Mucosa of descending colon (tissue), 3 donors: ENCODE measurements at regions not wholly inside any gene's neighbourhood (a gene's known extent, or its start where the extent isn't known, plus 50 kb on each side); places are given as distances from the start of the nearest gene placed in this dataset.

ENCODE experiments used
- ATAC-seq: fragments of 200-7000 bp; cut with Tn5 transposase; one replicate; pipeline ENCODE4 v1.9.1; 2020; ENCODE audit warnings: mild to moderate bottlenecking, moderate library complexity
- DNase-seq, 3 donors: peaks; one replicate each; pipeline ENCODE4 v3.0.0-alpha.2; 2020
- H3K36me3 ChIP-seq: fragments of 200-600 bp; one replicate; pipeline ENCODE4 v1.8.0; 2021; ENCODE audit warnings: low read depth, mild to moderate bottlenecking
- H3K4me1 ChIP-seq: fragments of 200-600 bp; one replicate; pipeline ENCODE4 v1.8.0; 2021; ENCODE audit warnings: low read depth, mild to moderate bottlenecking
- H3K4me3 ChIP-seq: fragments of 200-600 bp; one replicate; pipeline ENCODE4 v1.8.0; 2021; ENCODE audit warnings: mild to moderate bottlenecking
- H3K9me3 ChIP-seq: fragments of 200-600 bp; one replicate; pipeline ENCODE4 v1.8.0; 2021; ENCODE audit warnings: mild to moderate bottlenecking
- CTCF ChIP-seq: fragments of 200-600 bp; IDR thresholded peaks from one replicate; pipeline ENCODE4 v1.8.0; 2022; ENCODE audit warnings: antibody characterized with exemption, mild to moderate bottlenecking
- intact Hi-C, 2 donors: fragments of 100-400 bp; cut with DNase I in 1 of 2; cut with micrococcal nuclease in 1 of 2; formaldehyde crosslinking; loops; one replicate each; pipeline versions ENCODE4 v1.11.0 to v1.11.1; 2022; cut with DNase I, micrococcal nuclease
- donor health status: DM: no; HTN: no; CAD: no; lungs with moderate emphysema.
- donor health status: DM: no; HTN: no; CAD: no.
- donor health status: DM: no; HTN: yes; CAD: no.

GRCh38 chrY:7240101-7240500 lies 328.5 kb upstream of the AMELY start:
- no peak for ATAC-seq
- Histone ChIP-seq H3K4me1 (no peaks in the 10 kb centered on the region), H3K4me3 (no peak overlapping the region)

GRCh38 chrY:7211971-7212370 lies 300.4 kb upstream of the AMELY start:
- H3K4me3 ChIP-seq: no peak overlapping the region
- H3K36me3 ChIP-seq: no peaks in the 10 kb centered on the region
- H3K9me3 ChIP-seq: no peaks in the 10 kb centered on the region
- TF ChIP-seq CTCF: no peak
- H3K4me1 ChIP-seq: no peaks in the 10 kb centered on the region
- intact Hi-C loops: no loop called here
- DNase-seq: no peak
- no peak for ATAC-seq

More at GRCh38 chrY:7240101-7240500, 328.5 kb upstream of the AMELY start:
- no peaks in the 10 kb centered on the region for H3K9me3 ChIP-seq
- no peak for TF ChIP-seq CTCF
- H3K36me3 ChIP-seq: no peaks in the 10 kb centered on the region
- DNase-seq: peak in 1 of 3 donors; percentile 3
- intact Hi-C loops: no loop called here

- Histone ChIP-seq H3K9me3 (no peaks in the 10 kb centered on the region), H3K36me3 (no peaks in the 10 kb centered on the region), H3K4me1 (no peaks in the 10 kb centered on the region), H3K4me3 (no peak overlapping the region)
- intact Hi-C loops: no loop called here
- ATAC-seq (no peak), DNase-seq (no peak)
- no peak for TF ChIP-seq CTCF
Measured at GRCh38 chrY:7204456-7204855, 292.9 kb upstream of the AMELY start.

GRCh38 chrY:7182591-7182990 lies 271.0 kb upstream of the AMELY start:
- H3K9me3 ChIP-seq: peaks cover 8% of the 10 kb centered on the region
- DNase-seq (no peak), ATAC-seq (no peak)
- H3K36me3 ChIP-seq: no peaks in the 10 kb centered on the region
- H3K4me3 ChIP-seq: no peak overlapping the region
- no peak for TF ChIP-seq CTCF
- intact Hi-C loops: no loop called here
- H3K4me1 ChIP-seq: no peaks in the 10 kb centered on the region

GRCh38 chrY:7177631-7178030 lies 266.1 kb upstream of the AMELY start:
- Histone ChIP-seq H3K4me3 (no peak overlapping the region), H3K9me3 (no peaks in the 10 kb centered on the region), H3K4me1 (no peaks in the 10 kb centered on the region), H3K36me3 (no peaks in the 10 kb centered on the region)
- no peak for TF ChIP-seq CTCF
- no peak for DNase-seq
- intact Hi-C loops: no loop called here
- no peak for ATAC-seq

GRCh38 chrY:7169475-7169874 lies 257.9 kb upstream of the AMELY start:
- DNase-seq (no peak), ATAC-seq (no peak)
- no peaks in the 10 kb centered on the region for H3K36me3 ChIP-seq
- H3K4me1 ChIP-seq: no peaks in the 10 kb centered on the region
- no peaks in the 10 kb centered on the region for H3K9me3 ChIP-seq
- intact Hi-C loops: no loop called here
- H3K4me3 ChIP-seq: no peak overlapping the region
- TF ChIP-seq CTCF: no peak
